HG03095 (cell line): ENCODE measurements at regions not wholly inside any gene's neighbourhood (a gene's known extent, or its start where the extent isn't known, plus 50 kb on each side); places are given as distances from the start of the nearest gene placed in this dataset.
A peak's percentile ranks its signal among the peaks of the same experiment; 100 is the strongest.
"Not testable (repeated sequence)": the region's sequence is repeated elsewhere in the genome, so short reads cannot be mapped to it uniquely, and the experiment has no call there.

Source experiments
- ATAC-seq: cut with Tn5 transposase; IDR thresholded peaks from one replicate; pipeline ENCODE4 v1.9.1; 2021; ENCODE audit warnings: moderate library complexity; ENCODE audit not compliant: unreplicated experiment

DNA sequence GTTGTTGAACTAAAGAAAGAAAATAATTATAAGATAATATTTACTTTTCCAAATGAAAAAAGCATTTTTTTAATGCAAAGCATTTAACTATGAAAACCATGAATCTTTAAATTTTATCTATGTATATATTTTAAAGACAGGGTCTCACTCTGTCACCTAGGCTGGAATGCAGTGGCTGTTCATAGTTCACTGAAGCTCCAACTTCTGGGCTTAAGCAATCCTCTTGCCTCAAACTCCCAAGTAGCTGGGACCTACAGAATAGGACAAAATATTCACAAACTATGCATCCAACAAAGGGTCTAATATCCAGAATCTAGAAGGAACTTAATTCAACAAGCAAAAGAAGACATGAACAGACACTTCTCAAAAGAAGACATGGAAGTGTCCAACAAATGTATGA is 55.9 kb upstream of the ALB start:
- ATAC-seq = no peak

DNA sequence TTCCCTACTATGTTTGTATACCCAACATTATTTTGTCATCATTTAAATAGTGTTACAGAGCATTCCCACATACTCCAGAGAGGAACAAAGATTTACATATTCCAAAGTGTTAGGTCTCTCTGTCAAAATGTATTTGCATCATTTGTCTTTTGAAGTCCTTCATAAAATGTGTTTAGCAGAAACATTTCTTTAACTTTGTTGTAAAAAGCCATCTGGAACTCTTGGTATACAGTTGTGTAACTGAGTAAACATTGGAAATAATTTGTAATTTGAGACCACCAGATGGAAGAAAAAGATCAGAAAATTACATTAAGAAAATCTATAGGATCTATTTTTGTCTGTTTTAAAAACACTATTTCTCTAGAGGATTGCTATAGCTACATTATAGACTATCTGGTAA is 56.6 kb upstream of the ALB start:
- ATAC-seq = no peak

DNA sequence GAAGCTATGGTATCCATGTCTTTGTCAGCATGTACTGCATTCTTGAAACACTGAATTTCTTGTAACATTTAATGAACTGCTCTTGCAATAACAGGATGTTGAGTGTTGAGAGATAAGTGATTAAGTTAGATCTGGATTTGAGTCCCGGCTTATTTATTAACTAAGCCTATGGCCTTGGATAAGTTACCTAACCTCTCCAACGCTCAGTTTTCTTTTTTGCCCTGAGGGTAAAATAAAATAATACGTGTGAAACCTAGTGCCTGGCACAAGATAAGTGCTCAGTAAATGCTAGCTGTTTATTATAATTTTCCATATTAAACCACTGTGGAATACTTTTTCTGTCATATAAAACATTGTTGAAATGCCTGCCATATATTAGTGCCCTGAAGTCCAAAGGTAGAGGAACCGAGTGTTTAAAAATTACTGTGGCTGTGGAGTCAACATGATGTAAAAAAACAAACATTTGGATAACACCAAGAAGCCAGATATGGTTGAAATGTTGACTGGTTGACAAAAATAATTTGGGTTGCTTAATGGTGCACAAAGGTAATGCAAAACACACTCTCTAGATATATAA is 58.6 kb upstream of the ALB start:
- ATAC-seq = no peak

DNA sequence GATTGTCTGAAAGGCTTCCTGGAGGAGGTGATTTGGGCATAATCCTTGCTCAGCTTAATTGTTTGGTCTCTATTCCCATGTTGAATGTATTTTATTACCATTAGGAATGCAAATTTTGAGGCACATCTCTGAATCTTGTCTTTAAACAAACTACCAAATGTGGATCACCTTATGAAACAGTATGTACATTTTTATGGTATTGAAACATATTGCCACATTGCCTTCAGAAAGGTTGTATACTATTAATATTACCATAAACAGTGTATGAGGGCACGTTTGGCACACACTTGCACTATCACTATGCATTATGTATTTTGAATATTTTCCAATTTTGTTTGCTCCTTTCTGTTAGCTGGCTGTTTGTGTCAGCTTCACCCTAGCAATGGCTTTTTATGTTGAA is 60.0 kb upstream of the ALB start:
- ATAC-seq = no peak

DNA sequence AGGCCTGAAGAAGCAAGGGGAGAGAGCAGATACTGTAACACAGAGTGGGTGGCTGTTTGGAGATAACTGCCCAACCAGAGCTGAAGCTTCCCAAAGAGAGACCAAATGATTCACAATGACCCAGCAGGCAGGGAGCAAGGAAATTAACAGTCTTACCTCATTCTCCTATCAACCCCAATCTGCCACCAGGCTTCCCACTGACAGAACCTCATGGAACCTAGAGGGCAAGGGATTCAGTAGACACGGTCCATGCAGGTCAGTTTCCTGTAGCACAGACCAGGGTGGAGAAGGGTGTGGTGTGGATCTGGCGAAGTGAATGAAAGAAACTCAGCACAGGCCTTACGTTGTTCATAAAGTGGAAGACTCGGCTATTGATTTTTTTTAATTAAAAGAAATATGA is 60.7 kb upstream of the ALB start:
- ATAC-seq = no peak

DNA sequence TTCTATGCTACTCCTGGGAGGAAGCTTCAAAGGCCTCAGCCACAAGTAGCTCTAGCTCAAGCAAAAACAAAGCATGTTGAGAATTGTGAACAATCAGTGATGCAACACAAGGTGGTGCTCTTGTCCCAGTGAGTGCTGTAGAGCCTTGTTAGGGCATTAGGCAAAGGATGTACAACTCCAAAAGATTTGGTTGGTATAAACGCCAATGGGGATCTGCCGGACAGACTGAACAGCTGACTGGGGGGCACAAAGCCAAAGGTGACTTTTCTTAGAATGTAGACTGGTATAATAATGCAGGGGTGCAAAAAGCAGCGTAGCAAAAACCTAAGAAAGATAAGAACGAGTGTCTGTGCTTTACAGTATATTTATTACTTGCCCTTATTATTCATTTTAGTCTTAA is 62.6 kb upstream of the ALB start:
- peak; percentile 68 for ATAC-seq

DNA sequence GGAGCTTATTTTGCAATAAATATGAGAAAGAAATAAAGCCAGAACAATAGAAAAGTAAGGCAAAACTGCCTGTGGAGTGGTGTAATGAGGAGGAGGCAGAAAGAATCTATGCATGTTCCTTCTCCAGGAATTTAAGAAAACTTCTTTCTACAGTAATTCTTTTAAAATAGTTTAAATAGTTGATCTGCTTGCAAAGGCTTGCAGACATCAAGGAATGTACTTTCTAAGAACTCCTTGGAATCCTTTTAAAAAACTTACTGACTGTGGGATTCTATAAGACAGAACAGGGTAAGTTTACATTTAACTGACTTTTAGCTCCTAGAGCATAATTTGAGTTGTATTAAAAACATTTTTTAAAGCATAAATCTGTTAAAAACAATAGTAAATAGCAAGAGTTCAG is 63.2 kb upstream of the ALB start:
- ATAC-seq = no peak

DNA sequence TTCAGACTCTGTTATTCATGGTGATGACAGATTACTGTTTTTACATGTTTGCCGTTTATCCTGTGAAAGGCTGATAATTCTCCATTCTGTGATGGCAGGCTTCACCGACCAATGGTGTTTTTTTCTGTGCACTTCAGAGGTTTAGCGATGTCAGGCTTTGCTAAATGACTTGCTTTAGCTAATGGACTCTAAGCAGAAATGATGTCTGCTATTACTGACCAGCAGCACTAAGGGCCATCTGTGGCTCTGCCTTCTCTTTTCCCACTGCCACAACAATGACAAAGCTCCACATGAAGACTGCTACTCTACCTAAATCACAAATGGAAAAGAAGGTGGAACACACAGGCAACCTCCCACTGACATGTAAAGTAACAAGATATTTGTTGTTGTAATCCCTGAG is 68.4 kb upstream of the ALB start:
- ATAC-seq = no peak

DNA sequence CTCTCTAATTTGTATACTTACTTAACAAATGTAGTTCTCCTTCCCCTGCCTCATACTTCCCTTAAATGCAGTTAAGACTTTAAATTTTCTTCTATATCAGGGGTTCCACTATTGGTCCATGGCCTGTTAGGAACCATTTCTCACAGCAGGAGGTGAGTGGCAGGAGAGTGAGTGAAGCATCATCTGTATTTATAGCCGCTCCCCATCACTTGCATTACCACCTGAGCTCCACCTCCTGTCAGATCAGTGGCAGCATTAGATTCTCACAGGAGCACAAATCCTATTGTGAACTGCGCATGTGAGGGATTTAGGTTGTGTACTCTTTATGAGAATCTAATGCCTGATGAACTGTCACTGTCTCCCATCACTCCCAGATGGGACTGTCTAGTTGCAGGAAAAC is 72.1 kb upstream of the ALB start:
- not testable (repeated sequence) for ATAC-seq

DNA sequence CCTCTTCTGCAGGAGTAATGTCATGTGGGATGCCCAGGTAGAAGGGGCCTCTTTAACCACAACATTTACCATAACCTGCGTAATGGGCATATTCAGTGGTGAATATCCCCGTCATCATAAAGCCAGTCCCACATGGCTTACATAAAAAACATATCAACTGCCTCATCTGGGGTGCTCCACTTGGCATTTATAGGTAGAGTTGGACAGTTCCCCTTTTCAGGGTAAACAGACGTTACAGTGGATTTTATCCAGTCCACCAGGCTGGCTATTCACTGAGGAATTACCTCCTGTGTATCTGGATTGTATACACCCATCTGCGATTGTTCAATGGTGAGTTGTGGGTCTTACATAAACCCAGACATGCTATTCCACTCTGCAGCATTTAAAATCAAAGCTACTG is 70.7 kb upstream of the ANKRD17 start:
- no peak for ATAC-seq

DNA sequence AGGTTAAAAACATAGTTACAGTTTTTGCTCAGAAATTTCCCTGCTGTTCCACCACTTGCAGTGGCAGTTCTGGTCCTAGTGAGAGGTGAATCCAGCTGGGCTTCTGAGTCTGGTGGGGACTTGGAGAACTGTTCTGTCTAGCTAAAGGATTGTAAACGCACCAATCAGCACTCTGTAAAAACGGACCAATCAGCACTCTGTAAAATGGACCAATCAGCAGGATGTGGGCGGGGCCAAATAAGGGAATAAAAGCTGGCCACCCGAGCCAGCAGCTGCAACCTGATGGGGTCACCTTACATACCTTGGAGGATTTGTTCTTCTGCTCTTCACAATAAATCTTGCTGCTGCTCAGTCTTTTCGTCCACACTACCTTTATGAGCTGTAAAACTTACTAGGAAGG is 67.2 kb upstream of the ANKRD17 start:
- not testable (repeated sequence) for ATAC-seq

DNA sequence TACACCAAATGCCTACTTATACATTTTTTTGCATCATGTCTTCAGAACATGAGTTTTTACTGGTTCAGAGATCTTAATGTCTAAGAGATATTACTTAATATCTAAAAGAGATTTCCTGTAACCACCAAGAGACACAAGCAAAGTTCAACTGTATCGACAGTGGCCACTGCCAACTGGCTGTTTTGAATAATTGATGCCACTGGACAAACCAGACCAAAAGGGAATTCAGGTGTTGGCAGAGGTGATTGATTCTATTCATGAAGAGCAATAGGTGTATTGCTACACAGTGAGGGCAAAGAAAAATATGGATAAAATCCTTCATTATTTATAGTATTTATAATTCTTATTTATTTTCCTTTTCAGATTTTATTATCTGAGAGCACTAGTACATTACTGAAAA is 58.5 kb upstream of the ANKRD17 start:
- no peak for ATAC-seq

DNA sequence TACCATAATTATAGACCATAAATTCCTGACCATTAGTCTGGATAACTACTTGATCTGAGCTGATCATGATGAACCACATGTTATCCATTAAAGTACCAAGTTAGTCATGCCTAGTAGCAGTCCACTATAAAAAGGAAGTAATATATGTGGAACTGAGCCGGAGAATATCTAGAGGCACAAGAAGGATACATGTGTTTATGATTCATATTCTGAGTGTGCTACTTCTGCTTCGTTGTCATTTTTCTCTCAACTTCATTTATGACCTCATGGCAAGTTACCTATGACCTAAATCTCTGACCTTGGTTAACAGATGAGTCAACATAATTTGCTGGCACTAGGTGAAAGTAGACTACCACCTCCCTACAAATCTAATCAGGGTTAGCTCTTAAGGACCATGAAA is 56.5 kb upstream of the ANKRD17 start:
- ATAC-seq = no peak

DNA sequence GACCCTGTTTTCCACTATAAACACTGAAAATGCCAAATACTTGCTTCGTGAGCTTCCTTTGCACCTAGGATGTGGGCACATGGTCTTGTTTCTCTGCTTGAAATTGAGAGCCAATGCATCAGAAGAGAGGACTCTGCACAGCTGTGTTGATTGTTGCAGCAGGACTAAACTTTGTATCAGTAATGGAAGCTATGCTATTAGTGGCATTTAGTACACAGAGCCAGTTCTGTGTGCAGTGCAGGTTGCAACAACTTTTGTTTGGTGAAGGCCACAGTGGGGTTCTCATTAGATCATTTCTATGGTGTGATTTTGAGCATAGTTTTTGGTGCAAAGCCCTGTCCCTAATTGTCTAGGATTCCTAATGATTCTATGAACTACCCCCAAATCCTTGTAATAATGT is 54.4 kb upstream of the ANKRD17 start:
- ATAC-seq = no peak

DNA sequence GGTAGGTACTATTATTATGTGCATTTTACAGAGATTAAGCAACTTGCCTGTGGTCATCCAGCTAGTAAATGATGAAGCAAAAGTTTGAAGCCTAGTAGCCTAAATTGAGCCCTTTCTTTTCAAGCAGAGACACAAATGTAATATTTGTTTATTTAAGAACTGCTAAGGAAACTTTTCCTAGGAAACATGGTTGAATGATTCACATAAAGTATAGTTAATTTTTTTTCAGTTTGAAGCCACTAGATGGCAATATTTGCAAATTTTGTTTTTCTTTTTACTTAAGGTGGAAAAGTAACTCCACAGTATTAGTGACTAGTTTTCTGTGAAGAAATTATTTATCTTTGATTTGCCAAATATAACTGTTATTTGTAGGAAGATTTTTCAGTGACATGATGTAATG is 52.8 kb upstream of the ANKRD17 start:
- no peak for ATAC-seq

DNA sequence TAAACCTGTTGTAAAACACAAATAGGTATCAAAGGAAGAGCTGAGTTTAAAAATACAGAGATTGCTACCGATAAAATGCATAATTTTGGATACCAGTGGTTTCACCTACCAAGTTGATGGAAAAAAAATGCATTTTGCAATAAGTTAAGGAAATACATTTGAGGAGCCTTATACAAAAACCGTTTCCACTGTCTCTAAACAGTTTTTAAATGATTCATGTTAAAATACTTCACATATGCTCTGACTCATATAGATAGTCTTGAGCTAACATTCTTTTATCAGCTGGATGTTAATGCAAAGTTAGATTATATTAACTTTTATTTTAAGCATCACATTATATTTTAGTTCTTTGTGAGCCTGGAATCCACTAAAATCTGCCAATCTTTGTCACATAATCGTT is 50.6 kb upstream of the ANKRD17 start:
- ATAC-seq = no peak
